Bronchial epithelial cell (primary cell): ENCODE measurements at regions not wholly inside any gene's neighbourhood (a gene's known extent, or its start where the extent isn't known, plus 50 kb on each side); places are given as distances from the start of the nearest gene placed in this dataset.
"Not testable (repeated sequence)": the region's sequence is repeated elsewhere in the genome, so short reads cannot be mapped to it uniquely, and the experiment has no call there.

Experiments used
- DNase-seq: peaks from one replicate; pipeline ENCODE4 v3.0.0-alpha.2; 2010; ENCODE audit warnings: low read depth
- FAIRE-seq: peaks from 2 replicates; lab custom pipeline; 2011; peaks lifted over from hg19 to GRCh38; lab: Jason Lieb, UNC
- H3K27me3 ChIP-seq: 2 replicates; pipeline ENCODE4 v1.5.1; 2011; ENCODE audit warnings: low read length; ENCODE audit not compliant: control insufficient read depth, insufficient read depth
- H3K36me3 ChIP-seq: 2 replicates; pipeline ENCODE4 v1.5.1; 2011; ENCODE audit warnings: low read length; ENCODE audit not compliant: control insufficient read depth, insufficient read depth
- H3K4me3 ChIP-seq: 2 replicates; pipeline ENCODE4 v1.5.1; 2011; ENCODE audit warnings: mild to moderate bottlenecking, low read depth, low read length, control low read depth
- TF ChIP-seq, protein P1 (sequence below): IDR thresholded peaks from 2 replicates; pipeline ENCODE4 v1.5.1; 2011; ENCODE audit warnings: mild to moderate bottlenecking, moderate library complexity, low read length, control low read depth, inconsistent platforms; ENCODE audit not compliant: insufficient read depth, severe bottlenecking

DNA sequence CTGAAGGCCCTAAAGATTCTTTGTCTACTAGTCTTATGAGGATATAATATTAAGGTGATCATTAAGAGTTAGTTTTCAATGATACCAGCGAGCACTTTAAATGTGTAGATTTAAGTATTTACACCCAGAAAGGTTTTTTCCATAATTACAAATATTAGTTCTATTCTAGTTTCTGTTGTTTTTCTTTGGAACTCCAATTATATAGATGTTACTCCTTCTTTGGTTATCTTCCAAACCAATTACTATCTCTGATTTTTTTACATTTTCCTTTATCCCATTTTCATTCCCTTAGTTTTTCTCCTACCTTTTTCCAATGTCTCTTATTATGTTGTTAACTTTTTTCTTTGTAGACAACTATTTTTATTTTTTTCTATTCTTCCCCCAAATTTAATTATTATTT lies 355.1 kb downstream of the KCNN2 start:
- no peak for DNase-seq
- TF ChIP-seq, protein P1, sequence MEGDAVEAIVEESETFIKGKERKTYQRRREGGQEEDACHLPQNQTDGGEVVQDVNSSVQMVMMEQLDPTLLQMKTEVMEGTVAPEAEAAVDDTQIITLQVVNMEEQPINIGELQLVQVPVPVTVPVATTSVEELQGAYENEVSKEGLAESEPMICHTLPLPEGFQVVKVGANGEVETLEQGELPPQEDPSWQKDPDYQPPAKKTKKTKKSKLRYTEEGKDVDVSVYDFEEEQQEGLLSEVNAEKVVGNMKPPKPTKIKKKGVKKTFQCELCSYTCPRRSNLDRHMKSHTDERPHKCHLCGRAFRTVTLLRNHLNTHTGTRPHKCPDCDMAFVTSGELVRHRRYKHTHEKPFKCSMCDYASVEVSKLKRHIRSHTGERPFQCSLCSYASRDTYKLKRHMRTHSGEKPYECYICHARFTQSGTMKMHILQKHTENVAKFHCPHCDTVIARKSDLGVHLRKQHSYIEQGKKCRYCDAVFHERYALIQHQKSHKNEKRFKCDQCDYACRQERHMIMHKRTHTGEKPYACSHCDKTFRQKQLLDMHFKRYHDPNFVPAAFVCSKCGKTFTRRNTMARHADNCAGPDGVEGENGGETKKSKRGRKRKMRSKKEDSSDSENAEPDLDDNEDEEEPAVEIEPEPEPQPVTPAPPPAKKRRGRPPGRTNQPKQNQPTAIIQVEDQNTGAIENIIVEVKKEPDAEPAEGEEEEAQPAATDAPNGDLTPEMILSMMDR: no peak
- FAIRE-seq: no peak
- H3K36me3 ChIP-seq: no peaks in the 10 kb centered on the region
- H3K27me3 ChIP-seq: no peaks in the 10 kb centered on the region
- H3K4me3 ChIP-seq: no peak overlapping the region

DNA sequence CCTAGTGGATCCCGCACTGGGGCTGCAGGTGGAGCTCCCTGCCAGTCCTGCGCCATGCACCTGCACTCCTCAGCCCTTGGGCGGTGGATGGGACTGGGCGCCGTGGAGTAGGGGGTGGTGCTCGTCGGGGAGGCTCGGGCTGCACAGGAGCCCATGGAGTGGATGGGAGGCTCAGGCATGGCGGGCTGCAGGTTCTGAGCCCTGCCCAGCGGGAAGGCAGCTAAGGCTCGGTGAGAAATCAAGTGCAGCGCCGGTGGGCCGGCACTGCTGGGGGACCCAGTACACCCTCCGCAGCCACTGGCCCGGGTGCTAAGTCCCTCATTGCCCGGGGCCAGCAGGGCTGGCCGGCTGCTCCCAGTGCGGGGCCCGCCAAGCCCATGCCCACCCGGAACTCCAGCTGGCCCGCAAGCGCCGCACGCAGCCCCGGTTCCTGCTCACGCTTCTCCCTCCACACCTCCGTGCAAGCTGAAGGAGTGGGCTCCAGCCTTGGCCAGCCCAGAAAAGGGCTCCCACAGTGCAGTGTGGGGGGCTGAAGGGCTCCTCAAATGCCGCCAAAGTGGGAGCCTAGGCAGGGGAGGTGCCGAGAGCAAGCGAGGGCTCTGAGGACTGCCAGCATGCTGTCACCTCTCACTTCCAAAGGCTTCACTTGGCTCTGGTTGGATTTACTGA lies 342.5 kb downstream of the KCNN2 start:
- H3K27me3 ChIP-seq, DNase-seq, FAIRE-seq, H3K4me3 ChIP-seq, H3K36me3 ChIP-seq: not testable (repeated sequence)

DNA sequence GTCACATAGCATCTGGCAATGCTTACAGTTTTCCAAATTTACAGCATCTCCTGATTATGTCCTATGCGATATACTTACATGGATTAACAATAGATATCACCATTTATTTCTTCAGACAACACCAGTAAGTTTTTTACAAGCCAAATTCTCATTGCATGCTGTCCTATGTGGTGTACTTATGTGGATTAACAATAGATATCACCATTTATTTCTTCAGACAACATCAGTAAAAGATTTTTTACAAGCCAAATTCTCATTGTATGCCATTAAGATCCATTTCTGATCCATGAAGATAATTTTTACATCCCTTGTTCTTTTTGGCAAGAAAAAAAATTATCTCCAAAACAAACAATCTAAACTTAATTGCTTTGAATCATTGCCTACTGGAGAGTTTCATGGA lies 340.9 kb downstream of the KCNN2 start:
- no peak for DNase-seq
- Histone ChIP-seq H3K36me3 (no peaks in the 10 kb centered on the region), H3K27me3 (no peaks in the 10 kb centered on the region), H3K4me3 (no peak overlapping the region)
- no peak for FAIRE-seq
- TF ChIP-seq, protein P1: no peak

DNA sequence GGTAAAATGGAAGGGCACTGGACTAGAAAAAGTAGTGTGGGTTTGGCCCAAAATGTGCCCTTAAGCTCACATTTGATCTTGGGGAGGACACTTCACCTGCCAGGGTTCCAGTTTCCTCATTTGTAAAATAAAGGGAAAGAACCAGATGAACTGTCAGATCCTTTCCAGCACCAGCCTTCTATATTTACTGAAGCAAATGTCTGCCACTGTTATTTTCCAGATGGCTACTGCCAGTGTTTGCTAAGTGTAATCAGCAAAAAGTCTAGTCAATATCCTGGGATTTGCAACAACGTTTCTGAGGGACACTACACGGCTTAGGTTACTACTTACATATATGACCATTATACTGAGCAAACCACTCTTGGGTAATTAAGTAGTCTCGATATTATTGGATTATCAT lies 340.3 kb downstream of the KCNN2 start:
- TF ChIP-seq, protein P1: no peak
- DNase-seq (no peak), FAIRE-seq (no peak)
- H3K27me3 ChIP-seq: no peaks in the 10 kb centered on the region
- no peak overlapping the region for H3K4me3 ChIP-seq
- no peaks in the 10 kb centered on the region for H3K36me3 ChIP-seq

DNA sequence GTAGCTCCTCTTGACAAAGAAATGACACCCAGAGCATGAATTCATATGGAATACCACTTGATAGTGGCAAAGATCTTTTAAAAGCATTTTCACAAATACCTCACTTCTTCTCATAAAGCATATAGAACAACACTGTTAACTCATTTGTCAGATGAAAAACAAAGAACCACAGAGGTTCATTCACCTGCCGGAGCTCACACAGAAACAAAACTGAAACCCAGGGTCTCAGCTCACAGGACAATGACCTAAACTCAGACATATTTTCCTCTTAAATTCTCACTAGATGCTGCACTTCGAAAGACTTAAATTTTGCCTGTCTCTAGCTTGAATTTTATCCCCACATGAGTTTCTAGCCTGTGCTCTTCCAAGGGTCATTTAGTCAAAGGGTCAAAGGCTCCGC lies 339.0 kb downstream of the KCNN2 start:
- Histone ChIP-seq H3K4me3 (no peak overlapping the region), H3K27me3 (no peaks in the 10 kb centered on the region), H3K36me3 (no peaks in the 10 kb centered on the region)
- DNase-seq (no peak), FAIRE-seq (no peak)
- TF ChIP-seq, protein P1: no peak

DNA sequence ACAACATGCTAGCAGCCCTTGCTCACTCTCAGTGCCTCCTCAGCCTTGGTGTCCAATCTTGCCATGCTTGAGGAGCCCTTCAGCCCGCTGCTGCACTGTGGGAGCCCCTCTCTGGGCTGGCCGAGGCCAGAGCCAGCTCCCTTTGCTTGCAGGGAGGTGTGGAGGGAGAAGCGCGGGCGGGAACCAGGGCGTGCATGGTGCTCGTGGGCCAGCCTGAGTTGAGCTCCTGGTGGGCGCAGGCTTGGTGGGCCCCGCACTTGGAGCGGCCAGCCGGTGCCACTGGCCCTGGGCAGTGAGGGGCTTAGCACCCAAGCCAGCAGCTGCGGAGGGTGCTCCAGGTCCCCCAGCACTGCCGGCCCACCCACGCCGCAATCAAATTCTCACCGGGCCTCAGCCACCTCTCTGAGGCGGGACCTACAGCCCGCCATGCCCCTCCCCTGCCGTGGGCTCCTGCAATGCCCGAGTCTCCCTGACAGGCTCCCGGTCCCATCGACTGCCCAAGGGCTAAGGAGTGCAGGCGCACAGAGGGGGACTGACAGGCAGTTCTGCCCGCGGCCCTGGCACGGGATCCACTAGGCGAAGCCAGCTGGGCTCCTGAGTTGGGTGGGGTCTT lies 333.5 kb downstream of the KCNN2 start:
- no peaks in the 10 kb centered on the region for H3K27me3 ChIP-seq
- no peak overlapping the region for H3K4me3 ChIP-seq
- DNase-seq (no peak), FAIRE-seq (no peak)
- H3K36me3 ChIP-seq: no peaks in the 10 kb centered on the region
- TF ChIP-seq, protein P1: no peak
